GM18907 (cell line): ENCODE measurements at regions not wholly inside any gene's neighbourhood (a gene's known extent, or its start where the extent isn't known, plus 50 kb on each side); places are given as distances from the start of the nearest gene placed in this dataset.
"Not testable (repeated sequence)": the region's sequence is repeated elsewhere in the genome, so short reads cannot be mapped to it uniquely, and the experiment has no call there.

ENCODE experiments used
- ATAC-seq: cut with Tn5 transposase; IDR thresholded peaks from one replicate; pipeline ENCODE4 v1.9.1; 2021; ENCODE audit warnings: mild to moderate bottlenecking, moderate library complexity; ENCODE audit not compliant: unreplicated experiment

GRCh38 chr16:10272250-10272854, 90.1 kb upstream of the GRIN2A start:
- not testable (repeated sequence) for ATAC-seq

- ATAC-seq = peak; percentile 87
Measured at GRCh38 chr16:10275214-10275996, 93.2 kb upstream of the GRIN2A start.

- ATAC-seq = no peak
Measured at GRCh38 chr16:10277597-10277996, 95.4 kb upstream of the GRIN2A start.

- no peak for ATAC-seq
Measured at GRCh38 chr16:10280262-10281170, 98.3 kb upstream of the GRIN2A start.

- ATAC-seq = no peak
Measured at GRCh38 chr16:10282367-10282766, 100.1 kb upstream of the GRIN2A start.

- not testable (repeated sequence) for ATAC-seq
Measured at GRCh38 chr16:10283246-10283645, 101.0 kb upstream of the GRIN2A start.

- not testable (repeated sequence) for ATAC-seq
Measured at GRCh38 chr16:10290467-10291105, 95.3 kb upstream of the ATF7IP2 start.

- ATAC-seq = not testable (repeated sequence)
Measured at GRCh38 chr16:10292197-10292596, 93.7 kb upstream of the ATF7IP2 start.

GRCh38 chr16:10292976-10293375, 92.9 kb upstream of the ATF7IP2 start:
- ATAC-seq = not testable (repeated sequence)

- not testable (repeated sequence) for ATAC-seq
Measured at GRCh38 chr16:10294153-10294552, 91.7 kb upstream of the ATF7IP2 start.

- ATAC-seq = peak; percentile 36
Measured at GRCh38 chr16:10296956-10297340, 88.9 kb upstream of the ATF7IP2 start.

- peak; percentile 96 for ATAC-seq
Measured at GRCh38 chr16:10297341-10298006, 88.4 kb upstream of the ATF7IP2 start.

- no peak for ATAC-seq
Measured at GRCh38 chr16:10300905-10301304, 85.0 kb upstream of the ATF7IP2 start.

- ATAC-seq = not testable (repeated sequence)
Measured at GRCh38 chr16:10301547-10301946, 84.3 kb upstream of the ATF7IP2 start.

GRCh38 chr16:10305912-10306311, 79.9 kb upstream of the ATF7IP2 start:
- ATAC-seq = no peak

- ATAC-seq = no peak
Measured at GRCh38 chr16:10308305-10309193, 77.3 kb upstream of the ATF7IP2 start.

GRCh38 chr16:10309271-10309932, 76.5 kb upstream of the ATF7IP2 start:
- no peak for ATAC-seq

GRCh38 chr16:10312008-10312407, 73.9 kb upstream of the ATF7IP2 start:
- ATAC-seq = no peak
